ENCODE measurements at regions not wholly inside any gene's neighbourhood (a gene's known extent, or its start where the extent isn't known, plus 50 kb on each side); places are given as distances from the start of the nearest gene placed in this dataset.

GRCh38 chr5:51279983-51280706 is 103.1 kb upstream of the ISL1 start:
- DNase-seq (ENCODE audit: low read depth): no peak

- DNase-seq (ENCODE audit: low read depth): no peak
Measured at GRCh38 chr5:51286046-51286445, 97.2 kb upstream of the ISL1 start.

GRCh38 chr5:51302343-51302742 is 80.9 kb upstream of the ISL1 start:
- DNase-seq (ENCODE audit: low read depth): no peak

GRCh38 chr5:51326844-51327243 is 56.4 kb upstream of the ISL1 start:
- no peak for DNase-seq (ENCODE audit: low read depth)
